CD14-positive monocyte (primary cell): ENCODE measurements at regions not wholly inside any gene's neighbourhood (a gene's known extent, or its start where the extent isn't known, plus 50 kb on each side); places are given as distances from the start of the nearest gene placed in this dataset.
A peak's percentile ranks its signal among the peaks of the same experiment; 100 is the strongest.

Experiments
- DNase-seq, 3 donors: peaks; one replicate each; pipeline ENCODE4 v3.0.0-alpha.2; 2011 to 2022
- H2AFZ ChIP-seq: 2 replicates; pipeline ENCODE4 v1.6.0; 2012; ENCODE audit warnings: mild to moderate bottlenecking, low read depth, low read length, inconsistent platforms; ENCODE audit not compliant: insufficient read depth, poor library complexity, severe bottlenecking
- H3K27ac ChIP-seq, 2 donors: 1 replicate in 1 of 2; 2 replicates in 1 of 2; pipeline ENCODE4 v1.5.1; 2012 to 2013; ENCODE audit warnings: low read length in 2 of 2, control low read depth in 1 of 2, inconsistent platforms in 1 of 2, low read depth in 1 of 2, mild to moderate bottlenecking in 1 of 2
- H3K27me3 ChIP-seq, 2 donors: one replicate each; pipeline versions ENCODE4 v1.6.0 to v1.6.1; 2011 to 2013; ENCODE audit warnings: low read length in 2 of 2; ENCODE audit not compliant: control insufficient read depth in 2 of 2, insufficient read depth in 2 of 2
- H3K36me3 ChIP-seq, 2 donors: replicated peaks in 1 of 2; 1 replicate in 1 of 2; 2 replicates in 1 of 2; pipeline versions ENCODE4 v1.5.1 to v1.6.1; 2012 to 2013; ENCODE audit warnings: low read length in 2 of 2, control low read depth in 1 of 2, inconsistent platforms in 1 of 2, mild to moderate bottlenecking in 1 of 2; ENCODE audit not compliant: insufficient read depth in 2 of 2, control insufficient read depth in 1 of 2
- H3K4me1 ChIP-seq, 2 donors: 1 replicate in 1 of 2; 2 replicates in 1 of 2; pipeline versions ENCODE4 v1.5.1 to v1.6.1; 2012 to 2013; ENCODE audit warnings: low read length in 2 of 2, control low read depth in 1 of 2, inconsistent platforms in 1 of 2, mild to moderate bottlenecking in 1 of 2, moderate library complexity in 1 of 2; ENCODE audit not compliant: insufficient read depth in 2 of 2, control insufficient read depth in 1 of 2
- H3K4me2 ChIP-seq: replicated peaks from 2 replicates; pipeline ENCODE3; 2012; ENCODE audit warnings: low read length, moderate library complexity, mild to moderate bottlenecking; ENCODE audit not compliant: poor library complexity, severe bottlenecking; ENCODE audit errors: extremely low read depth
- H3K4me3 ChIP-seq, 3 experiments: fragments of 200-600 bp in 1 of 3; sonication (generic) in 1 of 3; replicated peaks in 1 of 3; 1 replicate in 2 of 3; 2 replicates in 1 of 3; pipeline ENCODE4 v1.5.1; 2011 to 2013; ENCODE audit warnings: low read length in 3 of 3, mild to moderate bottlenecking in 3 of 3, control low read depth in 2 of 3, low read depth in 2 of 3, inconsistent platforms in 1 of 3, moderate library complexity in 1 of 3
- H3K79me2 ChIP-seq: 2 replicates; pipeline ENCODE4 v1.6.0; 2012; ENCODE audit warnings: mild to moderate bottlenecking, control low read depth, inconsistent platforms, low read length, moderate library complexity; ENCODE audit not compliant: insufficient read depth
- H3K9ac ChIP-seq: 2 replicates; pipeline ENCODE4 v1.6.0; 2017; ENCODE audit warnings: low read length, mild to moderate bottlenecking; ENCODE audit not compliant: insufficient read depth, poor library complexity, severe bottlenecking
- H3K9me3 ChIP-seq, 2 donors: replicated peaks in 1 of 2; 1 replicate in 1 of 2; 2 replicates in 1 of 2; pipeline versions ENCODE4 v1.5.1 to v1.6.1; 2012 to 2013; ENCODE audit warnings: low read length in 2 of 2, control low read depth in 1 of 2; ENCODE audit not compliant: control insufficient read depth in 1 of 2, insufficient read depth in 1 of 2
- H4K20me1 ChIP-seq: 2 replicates; pipeline ENCODE4 v1.6.0; 2012; ENCODE audit warnings: mild to moderate bottlenecking, low read length, control low read depth, moderate library complexity; ENCODE audit not compliant: insufficient read depth
- H3K27ac Mint-ChIP-seq, 7 donors: one replicate each; pipeline ENCODE4 v1.8.0; 2020; ENCODE audit warnings: mild to moderate bottlenecking in 7 of 7, mixed read lengths in 7 of 7, moderate library complexity in 6 of 7, inconsistent platforms in 2 of 7
- H3K27me3 Mint-ChIP-seq, 3 donors: one replicate each; pipeline ENCODE4 v1.8.0; 2021 to 2022; ENCODE audit warnings: low read depth in 3 of 3, mild to moderate bottlenecking in 3 of 3, mixed read lengths in 3 of 3, moderate library complexity in 3 of 3, inconsistent platforms in 1 of 3
- H3K36me3 Mint-ChIP-seq, 2 donors: one replicate each; pipeline ENCODE4 v1.8.0; 2020; ENCODE audit warnings: mixed read lengths in 2 of 2, inconsistent platforms in 1 of 2, mild to moderate bottlenecking in 1 of 2
- H3K4me1 Mint-ChIP-seq: one replicate; pipeline ENCODE4 v1.8.0; 2020; ENCODE audit warnings: mild to moderate bottlenecking, mixed read lengths
- H3K4me3 Mint-ChIP-seq, 2 donors: one replicate each; pipeline ENCODE4 v1.8.0; 2020; ENCODE audit warnings: mild to moderate bottlenecking in 2 of 2, mixed read lengths in 2 of 2, moderate library complexity in 1 of 2
- H3K9me3 Mint-ChIP-seq, 7 donors: one replicate each; pipeline ENCODE4 v1.8.0; 2020 to 2022; ENCODE audit warnings: mixed read lengths in 7 of 7, mild to moderate bottlenecking in 6 of 7, moderate library complexity in 6 of 7, inconsistent platforms in 2 of 7
- CTCF ChIP-seq: fragments of 200-600 bp; IDR thresholded peaks from one replicate; pipeline ENCODE4 v1.8.0; 2022; ENCODE audit warnings: antibody characterized with exemption, mild to moderate bottlenecking
- WGBS: methylation state at CpG from one replicate; pipeline ENCODE4 v1.1.5; 2013; ENCODE audit warnings: missing lambda C conversion rate; ENCODE audit not compliant: insufficient coverage; 5-methylcytosine and 5-hydroxymethylcytosine counted together
- intact Hi-C, 2 donors: fragments of 100-400 bp; cut with micrococcal nuclease; formaldehyde crosslinking; loops; one replicate each; pipeline versions ENCODE4 v1.15.0 to v1.15.1; 2023

- no peaks in the 10 kb centered on the region for H3K79me2 ChIP-seq
- no peaks in the 10 kb centered on the region for H4K20me1 ChIP-seq
- intact Hi-C loops: no loop called here
- H3K9me3 ChIP-seq: peaks cover 24 to 27% of the 10 kb centered on the region in 2 donors
- no peaks in the 10 kb centered on the region for H3K4me1 ChIP-seq
- H3K27me3 ChIP-seq: no peaks in the 10 kb centered on the region
- H3K36me3 ChIP-seq: no peaks in the 10 kb centered on the region
- H3K9me3 Mint-ChIP-seq: peaks cover 16 to 30% (median 23%) of the 10 kb centered on the region in 7 donors
- TF ChIP-seq CTCF: no peak
- DNase-seq: no peak
- no peaks in the 10 kb centered on the region for H3K36me3 Mint-ChIP-seq
- no peaks in the 10 kb centered on the region for H3K27me3 Mint-ChIP-seq
- H3K4me1 Mint-ChIP-seq: no peaks in the 10 kb centered on the region
- H3K27ac Mint-ChIP-seq: no peak overlapping the region
- no peak overlapping the region for H2AFZ ChIP-seq
- no peak overlapping the region for H3K4me3 Mint-ChIP-seq
- H3K27ac ChIP-seq: no peak overlapping the region
- no peak overlapping the region for H3K4me3 ChIP-seq
- H3K4me2 ChIP-seq: no peak overlapping the region
- no peak overlapping the region for H3K9ac ChIP-seq
Observed at GRCh38 chr19:27868007-27868406, 1344.9 kb downstream of the UQCRFS1 start.

GRCh38 chr19:27865927-27866777 lies 1346.8 kb downstream of the UQCRFS1 start:
- Mint-ChIP-seq H3K27ac (peak overlapping the region in 1 of 7 donors; percentile 49), H3K36me3 (no peaks in the 10 kb centered on the region), H3K4me1 (no peaks in the 10 kb centered on the region), H3K4me3 (no peak overlapping the region), H3K27me3 (no peaks in the 10 kb centered on the region), H3K9me3 (peaks cover 23 to 35% (median 29%) of the 10 kb centered on the region in 7 donors)
- no peak overlapping the region for H3K9ac ChIP-seq
- peaks cover 32 to 34% of the 10 kb centered on the region in 2 donors for H3K9me3 ChIP-seq
- H3K27me3 ChIP-seq: no peaks in the 10 kb centered on the region
- H3K4me3 ChIP-seq: no peak overlapping the region
- H4K20me1 ChIP-seq: no peaks in the 10 kb centered on the region
- DNase-seq: no peak
- no peak overlapping the region for H2AFZ ChIP-seq
- H3K4me2 ChIP-seq: no peak overlapping the region
- no peaks in the 10 kb centered on the region for H3K36me3 ChIP-seq
- 82% methylated on average over 2 of the region's 6 CpGs for WGBS
- H3K4me1 ChIP-seq: no peaks in the 10 kb centered on the region
- intact Hi-C loops: no loop called here
- H3K27ac ChIP-seq: no peak overlapping the region
- H3K79me2 ChIP-seq: no peaks in the 10 kb centered on the region
- no peak for TF ChIP-seq CTCF
